Endothelial cell of umbilical vein (primary cell): ENCODE measurements at regions not wholly inside any gene's neighbourhood (a gene's known extent, or its start where the extent isn't known, plus 50 kb on each side); places are given as distances from the start of the nearest gene placed in this dataset.
"Not testable (repeated sequence)": the region's sequence is repeated elsewhere in the genome, so short reads cannot be mapped to it uniquely, and the experiment has no call there.

Experiments
- BruUV-seq: library from RNA; stranded (reverse); fragments of 400-500 nt; replicated peaks from 2 replicates; lab custom pipeline; 2021; lab: Mats Ljungman, UMichigan
- CTCF ChIA-PET: fragments of 300-600, 350-600 bp; sonication (Branson Sonifier 250); formaldehyde crosslinking; loops from one replicate; lab custom pipeline; 2021; ENCODE audit warnings: antibody characterized with exemption, inconsistent platforms; lab: Charles Lee
- POLR2A ChIA-PET: fragments of 300-600, 350-600 bp; sonication (Branson Sonifier 250); formaldehyde crosslinking; loops from one replicate; lab custom pipeline; 2021; ENCODE audit warnings: antibody characterized with exemption, inconsistent platforms; lab: Charles Lee
- DNase-seq: peaks from one replicate; pipeline ENCODE4 v3.0.0-alpha.2; 2011; ENCODE audit warnings: low read depth, low spot score
- FAIRE-seq: peaks from 2 replicates; lab custom pipeline; 2011; peaks lifted over from hg19 to GRCh38; lab: Jason Lieb, UNC
- H2AFZ ChIP-seq: 2 replicates; pipeline ENCODE4 v1.6.0; 2012; ENCODE audit warnings: low read depth, low read length, control low read depth, inconsistent platforms
- H3K27ac ChIP-seq: 2 replicates; pipeline ENCODE4 v1.5.1; 2011; ENCODE audit warnings: low read depth, mild to moderate bottlenecking, control low read depth, low read length, moderate library complexity; ENCODE audit not compliant: insufficient read depth
- H3K27me3 ChIP-seq, 2 experiments: 2 replicates each; pipeline versions ENCODE4 v1.6.0 to v1.6.1; 2011; ENCODE audit warnings: low read length in 2 of 2, mixed read lengths in 1 of 2; ENCODE audit not compliant: control insufficient read depth in 2 of 2, insufficient read depth in 2 of 2
- H3K36me3 ChIP-seq, 2 experiments: 2 replicates in 1 of 2; 3 replicates in 1 of 2; pipeline ENCODE4 v1.5.1; 2011; ENCODE audit warnings: low read length in 2 of 2, mild to moderate bottlenecking in 1 of 2, moderate library complexity in 1 of 2; ENCODE audit not compliant: control insufficient read depth in 2 of 2, insufficient read depth in 2 of 2; ENCODE audit errors: extremely low read depth in 1 of 2
- H3K4me1 ChIP-seq: 3 replicates; pipeline ENCODE4 v1.5.1; 2011; ENCODE audit warnings: mild to moderate bottlenecking, low read length; ENCODE audit not compliant: control insufficient read depth, insufficient read depth; ENCODE audit errors: extremely low read depth
- H3K4me2 ChIP-seq: 2 replicates; pipeline ENCODE4 v1.6.1; 2011; ENCODE audit warnings: low read length, control low read depth, mixed read lengths; ENCODE audit not compliant: insufficient read depth
- H3K4me3 ChIP-seq, 3 experiments: fragments of 200-600 bp in 1 of 3; sonication (generic), shearing (Covaris generic) in 1 of 3; replicated peaks in 1 of 3; 2 replicates each; pipeline ENCODE4 v1.5.1; 2011 to 2016; ENCODE audit warnings: control low read depth in 3 of 3, low read length in 3 of 3, mild to moderate bottlenecking in 2 of 3, inconsistent platforms in 1 of 3, low read depth in 1 of 3, moderate library complexity in 1 of 3; ENCODE audit not compliant: insufficient read depth in 1 of 3
- H3K79me2 ChIP-seq: 2 replicates; pipeline ENCODE4 v1.6.0; 2012; ENCODE audit warnings: low read length, inconsistent platforms; ENCODE audit not compliant: control insufficient read depth, insufficient read depth
- H3K9ac ChIP-seq: replicated peaks from 2 replicates; pipeline ENCODE3; 2011; ENCODE audit warnings: low read length, control low read depth; ENCODE audit not compliant: insufficient read depth; ENCODE audit errors: extremely low read depth
- H3K9me1 ChIP-seq: replicated peaks from 3 replicates; pipeline ENCODE4 v1.6.0; 2011; ENCODE audit warnings: mild to moderate bottlenecking, low read length; ENCODE audit not compliant: control insufficient read depth, insufficient read depth; ENCODE audit errors: extremely low read depth
- H3K9me3 ChIP-seq: replicated peaks from 2 replicates; pipeline ENCODE4 v1.5.1; 2012; ENCODE audit warnings: low read length, inconsistent platforms; ENCODE audit not compliant: control insufficient read depth, insufficient read depth
- H4K20me1 ChIP-seq: replicated peaks from 2 replicates; pipeline ENCODE3; 2011; ENCODE audit warnings: mild to moderate bottlenecking, low read length; ENCODE audit not compliant: control insufficient read depth, insufficient read depth; ENCODE audit errors: extremely low read depth
- EZH2 ChIP-seq: IDR thresholded peaks from 2 replicates; pipeline ENCODE4 v1.6.1; 2012; ENCODE audit warnings: borderline replicate concordance, low read depth, mild to moderate bottlenecking, moderate library complexity, low read length, inconsistent platforms; ENCODE audit not compliant: severe bottlenecking
- FOS ChIP-seq: IDR thresholded peaks from 2 replicates; pipeline ENCODE4 v1.6.1; 2011; ENCODE audit warnings: mild to moderate bottlenecking, low read length, moderate library complexity, borderline replicate concordance; ENCODE audit not compliant: insufficient read depth
- GATA2 ChIP-seq: IDR thresholded peaks from 2 replicates; pipeline ENCODE4 v1.7.0; 2011; ENCODE audit warnings: low read depth, mild to moderate bottlenecking, moderate library complexity, mixed read lengths, low read length; ENCODE audit not compliant: insufficient read length, insufficient read depth
- JUN ChIP-seq: IDR thresholded peaks from 2 replicates; pipeline ENCODE4 v1.6.1; 2011; ENCODE audit warnings: borderline replicate concordance, low read depth; ENCODE audit not compliant: insufficient read length, insufficient read depth
- MAX ChIP-seq: IDR thresholded peaks from 2 replicates; pipeline ENCODE4 v1.6.1; 2011; ENCODE audit not compliant: insufficient read depth, insufficient read length
- MYC ChIP-seq: IDR thresholded peaks from one replicate; pipeline ENCODE4 v1.6.1; 2011; ENCODE audit warnings: mild to moderate bottlenecking, low read depth, low read length
- POLR2A ChIP-seq: IDR thresholded peaks from 2 replicates; pipeline ENCODE4 v1.6.1; 2012; ENCODE audit warnings: low read depth, mild to moderate bottlenecking, control low read depth, low read length
- POLR2AphosphoS5 ChIP-seq: IDR thresholded peaks from 2 replicates; pipeline ENCODE4 v1.6.1; 2012; ENCODE audit warnings: low read depth, mild to moderate bottlenecking, control low read depth, low read length, moderate library complexity; ENCODE audit not compliant: insufficient read depth
- dilution Hi-C: fragments of 300-500 bp; cut with MboI; formaldehyde crosslinking; loops from one replicate; pipeline ENCODE4 v1.15.0; 2019; ENCODE audit warnings: low sequenced_read_pairs; ENCODE audit not compliant: extremely low pct_ligation_motif_present
- intact Hi-C: fragments of 100-400 bp; cut with micrococcal nuclease; formaldehyde crosslinking; loops from one replicate; pipeline ENCODE4 v1.10.0; 2022
- TF ChIP-seq, protein P1 (sequence below), 2 donors: IDR thresholded peaks; 1 replicate in 1 of 2; 2 replicates in 1 of 2; pipeline ENCODE4 v1.5.1; 2011; ENCODE audit warnings: low read length in 2 of 2, mild to moderate bottlenecking in 2 of 2, moderate library complexity in 2 of 2, control low read depth in 1 of 2, inconsistent platforms in 1 of 2, low read depth in 1 of 2; ENCODE audit not compliant: insufficient read depth in 1 of 2; ENCODE audit errors: extremely low read depth in 1 of 2

GRCh38 chr4:33850371-33850902, 2393.9 kb downstream of the ARAP2 start:
- no peak overlapping the region for H3K27ac ChIP-seq
- H3K4me2 ChIP-seq, result no peak overlapping the region
- H2AFZ ChIP-seq, result no peak overlapping the region
- H3K79me2 ChIP-seq, result no peaks in the 10 kb centered on the region
- dilution Hi-C loops (no loop called here), intact Hi-C loops (no loop called here)
- no peaks in the 10 kb centered on the region for H3K4me1 ChIP-seq
- BruUV-seq, result no TSS peak
- H3K9me1 ChIP-seq, result no peaks in the 10 kb centered on the region
- no peaks in the 10 kb centered on the region for H3K36me3 ChIP-seq
- H3K9ac ChIP-seq, result no peak overlapping the region
- H3K4me3 ChIP-seq, result no peak overlapping the region
- no peak for DNase-seq
- H3K9me3 ChIP-seq, result no peaks in the 10 kb centered on the region
- no peak for FAIRE-seq
- TF ChIP-seq GATA2 (peak; percentile 88), JUN (no peak), POLR2A (no peak), FOS (peak; percentile 9), MAX (no peak), MYC (no peak), EZH2 (no peak), POLR2AphosphoS5 (no peak)
- TF ChIP-seq, protein P1, sequence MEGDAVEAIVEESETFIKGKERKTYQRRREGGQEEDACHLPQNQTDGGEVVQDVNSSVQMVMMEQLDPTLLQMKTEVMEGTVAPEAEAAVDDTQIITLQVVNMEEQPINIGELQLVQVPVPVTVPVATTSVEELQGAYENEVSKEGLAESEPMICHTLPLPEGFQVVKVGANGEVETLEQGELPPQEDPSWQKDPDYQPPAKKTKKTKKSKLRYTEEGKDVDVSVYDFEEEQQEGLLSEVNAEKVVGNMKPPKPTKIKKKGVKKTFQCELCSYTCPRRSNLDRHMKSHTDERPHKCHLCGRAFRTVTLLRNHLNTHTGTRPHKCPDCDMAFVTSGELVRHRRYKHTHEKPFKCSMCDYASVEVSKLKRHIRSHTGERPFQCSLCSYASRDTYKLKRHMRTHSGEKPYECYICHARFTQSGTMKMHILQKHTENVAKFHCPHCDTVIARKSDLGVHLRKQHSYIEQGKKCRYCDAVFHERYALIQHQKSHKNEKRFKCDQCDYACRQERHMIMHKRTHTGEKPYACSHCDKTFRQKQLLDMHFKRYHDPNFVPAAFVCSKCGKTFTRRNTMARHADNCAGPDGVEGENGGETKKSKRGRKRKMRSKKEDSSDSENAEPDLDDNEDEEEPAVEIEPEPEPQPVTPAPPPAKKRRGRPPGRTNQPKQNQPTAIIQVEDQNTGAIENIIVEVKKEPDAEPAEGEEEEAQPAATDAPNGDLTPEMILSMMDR (IDR thresholded peaks at IDR 0.05; ENCODE audit: extremely low read depth in 1 of 2, insufficient read depth in 1 of 2, low read depth in 1 of 2, low read length in 2 of 2), result no peak
- H3K27me3 ChIP-seq, result no peaks in the 10 kb centered on the region
- H4K20me1 ChIP-seq, result no peaks in the 10 kb centered on the region
- CTCF ChIA-PET, result no interaction called here
- POLR2A ChIA-PET, result no interaction called here

GRCh38 chr4:33853670-33854069, 2390.6 kb downstream of the ARAP2 start:
- H3K36me3 ChIP-seq, dilution Hi-C loops, H2AFZ ChIP-seq: not testable (repeated sequence)

More at GRCh38 chr4:33853670-33854069, 2390.6 kb downstream of the ARAP2 start:
- H3K9ac ChIP-seq, H3K4me2 ChIP-seq, H3K9me3 ChIP-seq, H3K27ac ChIP-seq, H3K9me1 ChIP-seq, H3K79me2 ChIP-seq, H3K27me3 ChIP-seq, POLR2A ChIA-PET, DNase-seq, CTCF ChIA-PET, intact Hi-C loops, BruUV-seq, FAIRE-seq, H4K20me1 ChIP-seq, H3K4me1 ChIP-seq, H3K4me3 ChIP-seq: not testable (repeated sequence)
